OCI-LY3 (cell line): ENCODE measurements at regions not wholly inside any gene's neighbourhood (a gene's known extent, or its start where the extent isn't known, plus 50 kb on each side); places are given as distances from the start of the nearest gene placed in this dataset.

Source experiments
- H2AFZ ChIP-seq: fragments of 200-600, 300-600 bp; shearing (Covaris generic); 2 replicates; pipeline ENCODE4 v1.6.0; 2014; ENCODE audit warnings: antibody characterized with exemption, low read depth, low read length
- H3K27ac ChIP-seq: fragments of 200-600, 300-600 bp; sonication (generic); 2 replicates; pipeline ENCODE4 v1.5.1; 2014; ENCODE audit warnings: mild to moderate bottlenecking, low read length, moderate library complexity, mixed read lengths
- H3K27me3 ChIP-seq: fragments of 200-600, 300-600 bp; sonication (generic); 2 replicates; pipeline ENCODE4 v1.6.1; 2014; ENCODE audit warnings: low read depth, low read length, mixed read lengths
- H3K36me3 ChIP-seq: fragments of 200-600, 300-600 bp; sonication (generic); replicated peaks from 2 replicates; pipeline ENCODE3; 2014; ENCODE audit warnings: low read depth, low read length, mixed read lengths
- H3K4me1 ChIP-seq: fragments of 300-600, 200-600 bp; sonication (generic); 2 replicates; pipeline ENCODE4 v1.6.1; 2014; ENCODE audit warnings: low read length, mixed read lengths
- H3K4me2 ChIP-seq: fragments of 200-600, 300-600 bp; sonication (generic); 2 replicates; pipeline ENCODE4 v1.6.1; 2014; ENCODE audit warnings: low read length, mixed read lengths
- H3K4me3 ChIP-seq: fragments of 300-600, 200-600 bp; sonication (generic); 2 replicates; pipeline ENCODE4 v1.5.1; 2014; ENCODE audit warnings: antibody characterized with exemption, mild to moderate bottlenecking, low read length, moderate library complexity
- H3K79me2 ChIP-seq: fragments of 300-600, 200-600 bp; shearing (Covaris generic); 2 replicates; pipeline ENCODE4 v1.6.1; 2014; ENCODE audit warnings: mild to moderate bottlenecking, low read length, mixed read lengths
- H3K9ac ChIP-seq: fragments of 300-600, 200-600 bp; shearing (Covaris generic); 2 replicates; pipeline ENCODE4 v1.6.0; 2014; ENCODE audit warnings: mild to moderate bottlenecking, low read length, moderate library complexity
- H3K9me3 ChIP-seq: fragments of 200-600, 300-600 bp; shearing (Covaris generic); 2 replicates; pipeline ENCODE4 v1.6.1; 2014; ENCODE audit warnings: low read length, mixed read lengths; ENCODE audit not compliant: insufficient read depth
- H4K20me1 ChIP-seq: fragments of 200-600, 300-600 bp; sonication (generic); 2 replicates; pipeline ENCODE4 v1.6.1; 2016; ENCODE audit warnings: low read length, mixed read lengths; ENCODE audit not compliant: insufficient read depth
- EZH2phosphoT487 ChIP-seq: fragments of 200-600 bp; shearing (Covaris generic); IDR thresholded peaks from 2 replicates; pipeline ENCODE4 v1.6.1; 2018; ENCODE audit warnings: antibody characterized with exemption, mixed run types, low read depth
- TF ChIP-seq, protein P1 (sequence below): fragments of 200-600, 300-600 bp; sonication (generic); IDR thresholded peaks from 2 replicates; pipeline ENCODE4 v1.5.1; 2014; ENCODE audit warnings: antibody characterized with exemption, low read length, low read depth

DNA sequence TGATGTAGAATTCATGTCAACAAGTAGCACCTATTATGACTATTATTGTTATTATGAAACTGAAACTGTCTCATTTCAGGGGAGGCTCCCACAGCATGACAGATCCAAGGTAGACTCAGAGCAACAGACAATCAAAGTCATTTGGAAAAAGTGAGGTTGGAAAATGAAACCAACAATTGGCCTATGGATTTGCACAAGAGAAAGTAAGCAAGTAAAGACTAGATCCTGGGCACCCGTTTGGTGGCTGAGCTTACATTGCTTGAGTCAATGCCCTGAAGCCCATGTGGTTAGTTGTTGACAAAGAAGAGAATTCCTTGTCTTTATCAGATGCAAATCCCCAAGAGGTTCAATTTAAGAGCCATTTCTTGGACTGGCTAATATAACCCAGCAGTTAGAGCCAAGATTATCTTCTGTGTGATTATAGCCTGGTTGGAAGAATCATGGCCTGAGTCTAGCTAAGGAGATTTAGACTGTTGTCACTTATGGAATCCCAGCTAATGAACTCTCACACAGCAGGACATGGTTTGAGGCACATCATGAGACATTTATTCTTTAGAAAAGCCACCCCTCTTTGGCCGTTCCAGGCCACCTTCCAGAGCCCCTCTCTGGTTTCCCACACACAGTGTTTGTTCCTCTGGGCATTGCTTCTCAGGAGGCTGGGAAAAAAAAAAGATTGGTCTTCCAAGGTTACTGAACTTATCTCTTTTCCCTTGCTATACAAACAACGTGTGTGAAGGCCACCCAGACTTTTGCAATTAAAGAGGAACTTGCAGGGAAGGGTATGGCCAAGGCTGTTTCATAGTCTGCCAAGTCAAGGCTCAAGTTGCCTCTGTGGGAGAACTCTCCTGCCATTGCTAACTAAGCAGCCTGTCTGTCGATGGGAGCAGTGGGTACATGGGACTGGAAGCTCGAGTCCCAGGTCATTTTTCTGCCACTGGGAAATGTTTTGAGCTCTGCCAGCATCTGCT lies 399.5 kb downstream of the ENC1 start:
- H3K9me3 ChIP-seq = no peaks in the 10 kb centered on the region
- TF ChIP-seq, protein P1, sequence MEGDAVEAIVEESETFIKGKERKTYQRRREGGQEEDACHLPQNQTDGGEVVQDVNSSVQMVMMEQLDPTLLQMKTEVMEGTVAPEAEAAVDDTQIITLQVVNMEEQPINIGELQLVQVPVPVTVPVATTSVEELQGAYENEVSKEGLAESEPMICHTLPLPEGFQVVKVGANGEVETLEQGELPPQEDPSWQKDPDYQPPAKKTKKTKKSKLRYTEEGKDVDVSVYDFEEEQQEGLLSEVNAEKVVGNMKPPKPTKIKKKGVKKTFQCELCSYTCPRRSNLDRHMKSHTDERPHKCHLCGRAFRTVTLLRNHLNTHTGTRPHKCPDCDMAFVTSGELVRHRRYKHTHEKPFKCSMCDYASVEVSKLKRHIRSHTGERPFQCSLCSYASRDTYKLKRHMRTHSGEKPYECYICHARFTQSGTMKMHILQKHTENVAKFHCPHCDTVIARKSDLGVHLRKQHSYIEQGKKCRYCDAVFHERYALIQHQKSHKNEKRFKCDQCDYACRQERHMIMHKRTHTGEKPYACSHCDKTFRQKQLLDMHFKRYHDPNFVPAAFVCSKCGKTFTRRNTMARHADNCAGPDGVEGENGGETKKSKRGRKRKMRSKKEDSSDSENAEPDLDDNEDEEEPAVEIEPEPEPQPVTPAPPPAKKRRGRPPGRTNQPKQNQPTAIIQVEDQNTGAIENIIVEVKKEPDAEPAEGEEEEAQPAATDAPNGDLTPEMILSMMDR = no peak
- no peak for TF ChIP-seq EZH2phosphoT487
- H3K9ac ChIP-seq = no peak overlapping the region
- no peak overlapping the region for H3K27ac ChIP-seq
- H3K4me2 ChIP-seq = no peak overlapping the region
- no peaks in the 10 kb centered on the region for H3K79me2 ChIP-seq
- H3K27me3 ChIP-seq = no peaks in the 10 kb centered on the region
- H3K4me1 ChIP-seq = no peaks in the 10 kb centered on the region
- no peak overlapping the region for H2AFZ ChIP-seq
- H3K4me3 ChIP-seq = no peak overlapping the region
- H4K20me1 ChIP-seq = no peaks in the 10 kb centered on the region
- H3K36me3 ChIP-seq = no peaks in the 10 kb centered on the region

DNA sequence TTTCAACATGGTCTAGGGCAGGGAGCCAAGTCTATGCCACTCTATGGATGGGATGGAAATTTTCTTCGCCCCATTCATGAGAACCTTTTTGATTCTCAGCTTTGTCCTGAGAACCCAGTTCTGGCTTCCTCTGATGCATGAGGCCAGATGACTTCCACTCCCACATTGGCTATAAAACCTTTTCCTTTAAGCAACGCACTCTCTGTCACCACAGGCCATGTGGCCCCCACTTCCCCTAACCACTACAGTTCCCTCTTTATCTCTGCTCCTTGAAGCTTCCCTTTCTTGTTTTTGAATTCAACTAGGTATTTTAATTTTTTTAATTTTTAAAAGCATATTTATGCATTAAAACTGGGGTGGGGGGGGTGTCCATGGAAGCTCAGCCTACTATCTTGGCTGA lies 401.3 kb downstream of the ENC1 start:
- no peak for TF ChIP-seq EZH2phosphoT487
- TF ChIP-seq, protein P1 = no peak
- no peak overlapping the region for H3K4me2 ChIP-seq
- H4K20me1 ChIP-seq = no peaks in the 10 kb centered on the region
- no peaks in the 10 kb centered on the region for H3K36me3 ChIP-seq
- H3K79me2 ChIP-seq = no peaks in the 10 kb centered on the region
- H3K9me3 ChIP-seq = no peaks in the 10 kb centered on the region
- no peaks in the 10 kb centered on the region for H3K27me3 ChIP-seq
- H2AFZ ChIP-seq = no peak overlapping the region
- no peak overlapping the region for H3K4me3 ChIP-seq
- no peak overlapping the region for H3K9ac ChIP-seq
- no peak overlapping the region for H3K27ac ChIP-seq
- no peaks in the 10 kb centered on the region for H3K4me1 ChIP-seq

DNA sequence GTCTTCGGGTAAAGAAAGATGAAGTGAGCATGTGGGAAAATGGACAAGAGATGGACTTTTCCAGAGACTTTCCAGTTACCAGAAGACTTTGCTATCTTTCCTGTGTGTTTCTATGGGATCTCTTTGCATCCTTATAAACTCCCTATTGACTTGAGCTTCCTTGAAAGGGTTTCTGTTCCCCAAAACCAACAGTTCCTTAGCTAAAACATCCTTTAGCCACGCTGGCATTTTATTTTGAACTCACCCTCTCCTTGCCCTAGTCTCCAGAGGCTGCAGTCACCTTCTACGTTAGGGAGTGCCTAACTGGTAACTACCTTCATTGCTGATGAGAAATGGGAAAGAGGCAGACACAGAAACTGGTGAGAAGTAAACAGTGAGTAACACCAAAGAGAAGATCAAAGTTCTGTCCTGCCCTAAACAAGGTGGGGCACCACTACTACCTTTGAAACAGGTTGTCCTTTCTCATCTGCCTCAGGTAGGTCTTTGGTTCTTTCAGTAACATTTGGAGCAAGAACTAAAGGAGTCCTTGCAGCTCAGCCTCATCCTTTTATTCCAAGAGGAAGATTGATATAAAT lies 402.9 kb downstream of the ENC1 start:
- Histone ChIP-seq H3K27me3 (no peaks in the 10 kb centered on the region), H3K9ac (no peak overlapping the region), H2AFZ (no peak overlapping the region), H3K27ac (no peak overlapping the region), H4K20me1 (no peaks in the 10 kb centered on the region), H3K4me1 (no peaks in the 10 kb centered on the region), H3K9me3 (no peaks in the 10 kb centered on the region), H3K4me3 (no peak overlapping the region), H3K36me3 (no peaks in the 10 kb centered on the region), H3K79me2 (no peaks in the 10 kb centered on the region), H3K4me2 (no peak overlapping the region)
- TF ChIP-seq, protein P1 = no peak
- TF ChIP-seq EZH2phosphoT487 = no peak

DNA sequence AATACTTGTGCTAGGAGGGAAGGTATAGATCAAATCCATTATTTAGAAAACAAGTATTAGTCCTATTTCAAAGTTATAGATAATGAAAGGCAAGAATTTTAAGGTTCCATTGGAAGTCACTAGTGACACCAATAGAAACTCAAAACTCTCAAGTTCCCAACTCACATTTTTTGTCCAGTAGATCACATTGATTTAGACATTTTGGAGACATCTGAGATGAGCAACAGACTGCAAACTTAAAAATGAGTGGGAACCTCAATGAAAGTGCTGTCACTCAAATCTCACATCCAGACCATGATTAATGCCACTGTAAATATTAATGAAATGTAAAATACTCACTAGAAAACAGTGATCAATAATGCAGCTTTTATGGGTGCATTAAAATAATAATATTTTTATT lies 405.0 kb downstream of the ENC1 start:
- TF ChIP-seq EZH2phosphoT487 = no peak
- TF ChIP-seq, protein P1 = no peak
- Histone ChIP-seq H3K4me1 (no peaks in the 10 kb centered on the region), H3K79me2 (no peaks in the 10 kb centered on the region), H2AFZ (no peak overlapping the region), H3K9me3 (no peaks in the 10 kb centered on the region), H4K20me1 (no peaks in the 10 kb centered on the region), H3K4me2 (no peak overlapping the region), H3K27ac (no peak overlapping the region), H3K36me3 (no peaks in the 10 kb centered on the region), H3K9ac (no peak overlapping the region), H3K4me3 (no peak overlapping the region), H3K27me3 (no peaks in the 10 kb centered on the region)
